ENCODE measurements at regions not wholly inside any gene's neighbourhood (a gene's known extent, or its start where the extent isn't known, plus 50 kb on each side); places are given as distances from the start of the nearest gene placed in this dataset.

- DNase-seq, result no peak
Observed at GRCh38 chrX:16511796-16512776, 137.9 kb upstream of the S100G start.

- DNase-seq, result no peak
Observed at GRCh38 chrX:16516232-16516876, 133.6 kb upstream of the S100G start.

DNA sequence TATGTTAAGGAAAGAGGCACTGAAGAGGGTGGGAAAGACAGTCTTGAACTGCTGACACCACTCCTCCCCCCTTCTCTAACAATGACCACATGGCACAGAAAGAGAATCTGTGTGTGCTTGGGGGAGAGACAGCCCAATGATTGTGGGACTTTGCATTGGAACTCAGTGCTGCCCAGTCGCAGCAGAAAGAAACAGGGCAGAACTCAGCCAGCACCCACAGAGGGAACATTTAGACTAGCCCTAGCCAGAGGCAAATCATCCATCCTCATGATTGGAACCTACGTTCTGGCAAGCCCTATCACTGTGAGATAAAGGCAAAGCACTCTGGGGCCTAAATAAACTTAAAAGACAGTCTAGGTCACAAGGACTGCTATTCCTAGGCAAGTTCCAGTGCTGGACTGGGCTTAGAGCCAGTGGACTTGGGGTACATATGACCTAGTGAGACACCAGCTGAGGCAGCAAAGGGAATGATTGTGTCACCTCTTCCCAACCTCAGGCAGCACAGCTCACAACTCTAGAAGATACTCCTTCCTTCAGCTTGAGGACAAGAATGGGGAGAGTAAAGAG is 132.8 kb upstream of the S100G start:
- DNase-seq, result no peak

- DNase-seq, result no peak
Observed at GRCh38 chrX:16518131-16518530, 131.8 kb upstream of the S100G start.

- no peak for DNase-seq
Observed at GRCh38 chrX:16524316-16524715, 125.6 kb upstream of the S100G start.

DNA sequence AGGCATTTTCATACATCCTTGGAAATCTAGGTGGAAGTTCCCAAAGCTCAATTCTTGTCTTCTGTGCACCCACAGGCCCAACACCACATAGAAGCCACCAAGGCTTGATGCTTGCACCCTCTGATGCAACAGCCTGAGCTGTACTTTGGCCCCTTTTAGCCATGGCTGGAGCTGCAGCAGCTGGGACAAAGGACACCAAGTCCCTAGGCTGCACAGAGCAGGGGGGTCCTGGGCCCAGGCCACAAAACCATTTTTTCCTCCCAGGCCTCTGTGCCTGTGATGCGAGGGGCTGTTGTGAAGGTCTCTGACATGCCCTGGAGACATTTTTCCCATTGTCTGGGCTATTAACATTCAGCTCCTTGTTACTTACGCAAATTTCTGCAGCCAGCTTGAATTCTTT is 124.0 kb upstream of the S100G start:
- DNase-seq, result no peak

DNA sequence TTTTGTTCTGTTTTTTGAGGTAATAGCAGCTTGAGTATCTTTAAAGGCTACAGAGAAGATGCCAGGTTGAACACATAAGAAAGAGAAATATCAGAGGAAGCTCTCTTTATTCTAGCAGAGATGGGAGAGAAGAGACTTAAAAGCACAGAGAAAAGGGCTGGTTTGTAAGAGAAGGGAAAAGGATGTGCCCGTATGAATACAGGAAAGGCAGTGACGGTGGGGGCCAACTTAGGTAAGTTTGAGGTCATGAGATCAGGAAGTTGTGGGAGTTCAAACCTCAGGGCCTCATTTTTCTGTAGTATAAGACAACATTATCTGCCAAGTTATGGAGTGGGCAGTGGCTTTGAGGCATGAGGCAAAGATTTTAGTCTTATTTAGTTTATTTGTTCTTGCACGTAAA is 121.3 kb upstream of the S100G start:
- no peak for DNase-seq

Measured in activated gamma-delta T cell treated with Interleukin-2 at 50 U/mL for 16 hours (primary cell).